Tibial nerve (tissue), 4 donors: ENCODE measurements at regions not wholly inside any gene's neighbourhood (a gene's known extent, or its start where the extent isn't known, plus 50 kb on each side); places are given as distances from the start of the nearest gene placed in this dataset.

Source experiments
- DNase-seq, 2 donors: peaks; one replicate each; pipeline ENCODE4 v3.0.0-alpha.2; 2019; ENCODE audit warnings: low spot score in 2 of 2
- H3K27ac ChIP-seq, 4 donors: fragments of 200-600 bp; sonication (generic) in 3 of 4; one replicate each; pipeline ENCODE4 v1.5.1; 2017 to 2019; ENCODE audit warnings: mild to moderate bottlenecking in 1 of 4
- H3K27me3 ChIP-seq, 2 donors: fragments of 200-600 bp; sonication (generic) in 1 of 2; one replicate each; pipeline versions ENCODE4 v1.5.1 to v1.6.0; 2017 to 2019
- H3K36me3 ChIP-seq, 3 donors: fragments of 200-600 bp; sonication (generic); one replicate each; pipeline ENCODE4 v1.5.1; 2018 to 2019
- H3K4me1 ChIP-seq, 4 donors: fragments of 200-600 bp; sonication (generic) in 3 of 4; one replicate each; pipeline ENCODE4 v1.5.1; 2017 to 2019
- H3K4me3 ChIP-seq, 4 donors: fragments of 200-600 bp; sonication (generic) in 3 of 4; one replicate each; pipeline ENCODE4 v1.5.1; 2017 to 2019; ENCODE audit warnings: mild to moderate bottlenecking in 1 of 4, moderate library complexity in 1 of 4
- H3K9me3 ChIP-seq, 4 donors: fragments of 200-600 bp; sonication (generic) in 3 of 4; one replicate each; pipeline ENCODE4 v1.5.1; 2017 to 2019
- EP300 ChIP-seq, 2 donors: sonication (generic); formaldehyde crosslinking; IDR thresholded peaks; one replicate each; pipeline ENCODE4 v1.6.1; 2017; ENCODE audit warnings: antibody characterized with exemption in 2 of 2, mild to moderate bottlenecking in 1 of 2
- POLR2A ChIP-seq, 2 donors: fragments of 450-650 bp; IDR thresholded peaks; one replicate each; pipeline ENCODE4 v1.6.1; 2017; ENCODE audit warnings: antibody characterized with exemption in 2 of 2, mild to moderate bottlenecking in 2 of 2, moderate library complexity in 2 of 2
- WGBS, 2 donors: methylation state at CpG; one replicate each; pipeline ENCODE4 v1.1.5; 2018; 5-methylcytosine and 5-hydroxymethylcytosine counted together
- TF ChIP-seq, protein P1 (sequence below), 5 experiments: fragments of 200-600 bp in 3 of 5; fragments of 450-650 bp in 2 of 5; sonication (generic) in 3 of 5; IDR thresholded peaks; one replicate each; pipeline ENCODE4 v1.5.1; 2016 to 2019; ENCODE audit warnings: antibody characterized with exemption in 5 of 5, mild to moderate bottlenecking in 3 of 5, moderate library complexity in 2 of 5

DNA sequence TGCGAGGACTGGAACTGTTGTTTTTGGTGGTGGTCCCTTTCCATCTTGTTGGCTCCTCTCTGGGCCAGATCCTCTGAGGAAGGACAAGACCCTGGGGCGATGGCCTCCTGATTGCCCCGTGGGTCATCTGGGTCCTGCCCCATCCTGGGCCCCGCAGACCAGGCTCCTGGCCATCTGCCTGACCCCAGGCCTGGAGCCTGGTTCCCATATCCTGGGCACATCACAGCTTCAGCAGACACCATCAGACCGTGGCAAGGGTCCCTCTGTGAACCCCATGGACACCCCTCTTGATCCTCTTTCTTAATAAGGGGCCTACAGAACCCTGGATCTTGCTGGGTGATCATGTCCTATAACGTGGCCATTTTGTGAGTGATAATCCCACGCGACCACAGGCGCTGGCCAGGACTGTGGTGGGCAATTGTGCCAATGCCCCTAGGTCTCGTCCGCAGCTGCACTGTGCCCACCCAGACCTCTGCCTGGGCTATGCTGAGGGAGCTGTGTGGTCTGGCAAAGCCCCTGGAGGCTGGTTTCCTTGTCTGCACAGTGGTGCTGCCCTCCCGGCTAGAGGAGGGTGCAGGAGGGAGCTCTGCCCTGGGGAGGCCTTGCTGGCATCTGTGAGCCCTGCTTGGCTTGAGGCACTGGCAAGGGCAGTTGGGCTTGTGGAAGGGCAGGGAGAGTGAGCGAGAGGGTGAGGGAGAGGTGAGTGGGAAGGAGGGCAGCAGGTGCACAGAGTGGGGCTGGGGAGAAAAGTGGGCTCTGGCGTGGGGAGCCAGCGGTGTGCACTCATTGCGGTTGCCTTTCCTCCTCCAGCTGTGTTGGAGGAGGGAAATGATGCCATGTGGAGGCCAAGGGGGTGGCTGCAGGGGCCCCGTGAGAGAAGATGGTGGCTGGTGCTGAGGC is 53.1 kb upstream of the PRR23E start:
- H3K4me3 ChIP-seq = no peak overlapping the region
- H3K36me3 ChIP-seq = no peaks in the 10 kb centered on the region
- H3K27me3 ChIP-seq = peaks cover 0 to 20% of the 10 kb centered on the region in 2 donors
- H3K27ac ChIP-seq = no peak overlapping the region
- peaks cover 0 to 4% (median 0%) of the 10 kb centered on the region in 4 donors for H3K9me3 ChIP-seq
- DNase-seq = no peak
- TF ChIP-seq EP300 (IDR thresholded peaks at IDR 0.05) (no peak), POLR2A (IDR thresholded peaks at IDR 0.05) (no peak)
- TF ChIP-seq, protein P1, sequence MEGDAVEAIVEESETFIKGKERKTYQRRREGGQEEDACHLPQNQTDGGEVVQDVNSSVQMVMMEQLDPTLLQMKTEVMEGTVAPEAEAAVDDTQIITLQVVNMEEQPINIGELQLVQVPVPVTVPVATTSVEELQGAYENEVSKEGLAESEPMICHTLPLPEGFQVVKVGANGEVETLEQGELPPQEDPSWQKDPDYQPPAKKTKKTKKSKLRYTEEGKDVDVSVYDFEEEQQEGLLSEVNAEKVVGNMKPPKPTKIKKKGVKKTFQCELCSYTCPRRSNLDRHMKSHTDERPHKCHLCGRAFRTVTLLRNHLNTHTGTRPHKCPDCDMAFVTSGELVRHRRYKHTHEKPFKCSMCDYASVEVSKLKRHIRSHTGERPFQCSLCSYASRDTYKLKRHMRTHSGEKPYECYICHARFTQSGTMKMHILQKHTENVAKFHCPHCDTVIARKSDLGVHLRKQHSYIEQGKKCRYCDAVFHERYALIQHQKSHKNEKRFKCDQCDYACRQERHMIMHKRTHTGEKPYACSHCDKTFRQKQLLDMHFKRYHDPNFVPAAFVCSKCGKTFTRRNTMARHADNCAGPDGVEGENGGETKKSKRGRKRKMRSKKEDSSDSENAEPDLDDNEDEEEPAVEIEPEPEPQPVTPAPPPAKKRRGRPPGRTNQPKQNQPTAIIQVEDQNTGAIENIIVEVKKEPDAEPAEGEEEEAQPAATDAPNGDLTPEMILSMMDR (IDR thresholded peaks at IDR 0.05) = no peak
- H3K4me1 ChIP-seq = peaks cover 0 to 15% (median 2%) of the 10 kb centered on the region in 4 donors
- 88 to 89% methylated on average over 13 to 17 of the region's 17 CpGs for WGBS, 2 donors

DNA sequence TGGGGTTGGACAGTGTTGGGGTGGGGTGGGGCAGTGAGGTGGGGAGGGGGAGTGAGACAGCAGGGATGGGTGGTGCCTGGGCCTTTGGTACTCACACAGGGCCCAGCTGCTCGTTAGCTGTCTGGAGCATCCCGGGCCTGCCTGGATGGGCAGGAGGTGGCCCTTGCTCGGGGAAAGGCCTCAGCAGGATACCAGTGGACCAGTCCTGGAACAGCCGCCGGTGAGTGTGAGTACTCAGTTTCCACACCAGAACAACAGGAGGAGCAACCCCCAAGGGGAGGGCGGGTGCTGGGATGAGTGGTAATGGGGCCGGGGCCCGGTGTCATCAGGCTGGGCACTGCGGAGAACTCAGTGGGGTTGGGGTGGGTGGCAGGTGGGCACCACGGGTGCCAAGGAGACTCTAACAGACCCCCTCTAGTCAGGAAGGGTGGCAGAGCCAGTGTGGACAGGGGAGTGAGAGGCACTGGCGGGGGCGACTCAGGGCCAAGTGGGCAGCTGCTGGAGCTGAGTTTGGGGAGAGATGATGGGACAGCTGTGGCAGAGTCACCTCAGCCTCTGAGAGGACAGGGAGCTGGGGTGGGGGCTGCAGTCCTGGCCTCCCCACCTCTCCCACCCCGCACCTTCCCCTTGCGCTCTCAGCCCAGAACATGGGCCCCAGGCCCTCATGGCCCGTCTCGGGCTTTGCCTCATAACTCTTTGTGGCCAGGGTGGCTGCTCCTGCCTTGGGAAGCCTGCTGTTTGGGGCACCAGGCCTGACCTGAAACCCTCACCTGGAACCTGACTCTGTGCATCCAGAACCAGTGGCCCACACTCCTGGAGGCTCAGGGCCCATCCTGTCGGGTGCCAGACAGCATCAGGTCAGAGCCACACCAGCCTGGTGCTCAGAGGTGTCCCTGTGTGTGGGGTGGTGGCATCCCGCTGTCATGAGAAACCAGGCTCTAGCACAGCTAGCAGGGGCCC is 52.1 kb upstream of the PRR23E start:
- Histone ChIP-seq H3K27ac (no peak overlapping the region), H3K9me3 (peaks cover 0 to 4% (median 0%) of the 10 kb centered on the region in 4 donors), H3K36me3 (no peaks in the 10 kb centered on the region), H3K4me1 (peaks cover 0 to 6% (median 0%) of the 10 kb centered on the region in 4 donors), H3K27me3 (peaks cover 0 to 11% of the 10 kb centered on the region in 2 donors), H3K4me3 (no peak overlapping the region)
- TF ChIP-seq, protein P1 (IDR thresholded peaks at IDR 0.05) = no peak
- TF ChIP-seq EP300 (IDR thresholded peaks at IDR 0.05) (no peak), POLR2A (IDR thresholded peaks at IDR 0.05) (no peak)
- no peak for DNase-seq
- WGBS, 2 donors = 81 to 83% methylated on average over 17 to 18 of the region's 18 CpGs

DNA sequence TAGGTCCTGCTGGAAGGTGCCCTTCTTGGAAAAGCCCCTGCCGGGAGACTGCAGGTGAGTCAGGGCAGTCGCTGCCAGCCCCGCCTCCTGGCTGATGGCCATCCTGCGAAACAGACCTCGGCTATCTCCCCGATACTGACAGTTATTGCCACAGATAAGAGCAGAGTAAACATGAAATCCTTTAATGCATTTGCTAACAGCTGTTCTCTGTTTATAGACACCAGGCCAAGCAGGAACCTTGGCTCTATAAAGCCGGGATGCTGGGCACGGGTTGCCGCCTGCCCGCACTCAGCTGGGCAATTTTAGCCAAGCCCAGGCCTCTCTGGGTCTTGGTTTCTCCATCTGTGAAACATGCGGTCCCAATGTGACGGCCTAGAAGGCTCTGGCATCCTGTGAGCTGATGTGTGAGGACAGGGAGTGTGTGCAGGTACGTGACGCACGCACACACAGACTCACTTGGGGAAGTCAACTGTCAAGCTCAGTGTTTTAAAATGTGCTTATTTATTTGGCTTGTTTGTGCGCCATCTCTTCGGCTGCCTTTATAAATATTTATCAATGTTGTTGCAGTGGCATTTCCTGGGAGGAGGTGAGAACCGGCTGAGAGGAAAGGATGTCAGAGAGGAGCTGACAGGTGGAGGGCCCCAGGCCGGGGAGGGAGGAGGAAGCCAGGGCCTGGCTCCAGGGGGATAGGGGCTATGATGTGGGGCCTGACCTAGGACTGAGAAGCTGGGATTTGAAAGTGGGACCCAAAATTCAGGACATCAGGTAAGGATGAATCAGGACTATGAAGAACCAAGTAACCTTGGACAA is 50.8 kb upstream of the PRR23E start:
- TF ChIP-seq POLR2A (IDR thresholded peaks at IDR 0.05) = no peak
- TF ChIP-seq, protein P1 (IDR thresholded peaks at IDR 0.05) = no peak
- no peak for TF ChIP-seq EP300 (IDR thresholded peaks at IDR 0.05)
- Histone ChIP-seq H3K27me3 (no peaks in the 10 kb centered on the region), H3K4me1 (no peaks in the 10 kb centered on the region), H3K27ac (no peak overlapping the region), H3K4me3 (no peak overlapping the region), H3K36me3 (no peaks in the 10 kb centered on the region), H3K9me3 (peaks cover 0 to 4% (median 0%) of the 10 kb centered on the region in 4 donors)
- 70 to 78% methylated on average over 15 to 19 of the region's 19 CpGs for WGBS, 2 donors
- no peak for DNase-seq
